SK-N-SH treated with all-trans-retinoic acid at 6 μM for 48 hours (cell line): ENCODE measurements at regions not wholly inside any gene's neighbourhood (a gene's known extent, or its start where the extent isn't known, plus 50 kb on each side); places are given as distances from the start of the nearest gene placed in this dataset.

Experiments used
- BACH2 ChIP-seq: fragments of 250-450 bp; sonication (Bioruptor Pico); IDR thresholded peaks from 2 replicates; pipeline ENCODE4 v1.9.0; 2021; ENCODE audit warnings: mild to moderate bottlenecking, borderline replicate concordance
- CSDC2 ChIP-seq: fragments of 250-450 bp; sonication (Bioruptor Pico); IDR thresholded peaks from 2 replicates; pipeline ENCODE4 v1.5.0; 2020; ENCODE audit warnings: mild to moderate bottlenecking, moderate library complexity
- ESRRG ChIP-seq: fragments of 250-450 bp; sonication (Bioruptor Pico); IDR thresholded peaks from 2 replicates; pipeline ENCODE4 v1.6.1; 2021; ENCODE audit warnings: mild to moderate bottlenecking
- GLIS3 ChIP-seq: fragments of 250-450 bp; sonication (Bioruptor Pico); IDR thresholded peaks from 2 replicates; pipeline ENCODE4 v1.5.0; 2020; ENCODE audit warnings: mild to moderate bottlenecking, moderate library complexity
- ISL1 ChIP-seq: fragments of 250-450 bp; sonication (Bioruptor Pico); IDR thresholded peaks from 2 replicates; pipeline ENCODE4 v2.1.2; 2022; ENCODE audit warnings: mild to moderate bottlenecking, moderate library complexity
- OSR1 ChIP-seq: fragments of 250-450 bp; sonication (Bioruptor Pico); IDR thresholded peaks from 2 replicates; pipeline ENCODE4 v1.8.0; 2022; ENCODE audit warnings: moderate library complexity, mild to moderate bottlenecking, inconsistent platforms
- PPARA ChIP-seq: fragments of 250-450 bp; sonication (Bioruptor Pico); IDR thresholded peaks from 2 replicates; pipeline ENCODE4 v1.5.0; 2020; ENCODE audit warnings: mild to moderate bottlenecking, borderline replicate concordance
- SNAI2 ChIP-seq: fragments of 250-450 bp; sonication (Bioruptor Pico); IDR thresholded peaks from 2 replicates; pipeline ENCODE4 v1.5.0; 2020; ENCODE audit warnings: mild to moderate bottlenecking, moderate library complexity
- ZFP30 ChIP-seq: fragments of 450-650 bp; formaldehyde crosslinking; IDR thresholded peaks from 2 replicates; pipeline ENCODE4 v1.5.0; 2022; ENCODE audit warnings: mild to moderate bottlenecking, moderate library complexity
- TF ChIP-seq, protein P1 (sequence below): fragments of 250-450 bp; sonication (Bioruptor Pico); IDR thresholded peaks from 2 replicates; pipeline ENCODE4 v1.8.0; 2020; ENCODE audit warnings: mild to moderate bottlenecking, moderate library complexity, borderline replicate concordance
- TF ChIP-seq, protein P2 (sequence below): fragments of 250-450 bp; sonication (Bioruptor Pico); IDR thresholded peaks from 2 replicates; pipeline ENCODE4 v1.5.1; 2021; ENCODE audit warnings: mild to moderate bottlenecking, moderate library complexity
- TF ChIP-seq, protein P3 (sequence below): fragments of 250-450 bp; sonication (Bioruptor Pico); IDR thresholded peaks from 2 replicates; pipeline ENCODE4 v1.5.1; 2020; ENCODE audit warnings: low read depth, mild to moderate bottlenecking, moderate library complexity
- TF ChIP-seq, protein P4 (sequence below): fragments of 250-450 bp; sonication (Bioruptor Pico); IDR thresholded peaks from 2 replicates; pipeline ENCODE4 v1.5.0; 2020; ENCODE audit warnings: mild to moderate bottlenecking, moderate library complexity

DNA sequence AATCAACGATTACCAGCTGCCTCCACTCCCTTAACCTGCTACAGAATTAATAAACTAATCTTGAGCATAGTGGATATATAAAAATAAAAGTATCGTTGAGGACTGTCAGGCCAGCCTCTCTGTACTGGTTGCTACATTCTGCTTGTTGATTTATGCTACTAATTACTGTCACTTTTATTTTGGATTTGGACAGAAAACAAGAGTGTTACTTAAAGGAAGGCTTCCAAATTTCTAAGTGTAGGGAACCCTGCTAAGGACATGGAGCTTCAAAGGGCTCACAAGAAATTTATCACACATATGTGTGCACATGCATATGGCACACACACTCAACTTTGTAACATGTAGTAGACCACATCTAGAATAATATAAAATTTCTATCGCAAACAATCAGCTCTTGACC lies 141.2 kb upstream of the ANKRD1 start:
- TF ChIP-seq CSDC2 (CRISPR knock-in tag): no peak
- TF ChIP-seq, protein P1, sequence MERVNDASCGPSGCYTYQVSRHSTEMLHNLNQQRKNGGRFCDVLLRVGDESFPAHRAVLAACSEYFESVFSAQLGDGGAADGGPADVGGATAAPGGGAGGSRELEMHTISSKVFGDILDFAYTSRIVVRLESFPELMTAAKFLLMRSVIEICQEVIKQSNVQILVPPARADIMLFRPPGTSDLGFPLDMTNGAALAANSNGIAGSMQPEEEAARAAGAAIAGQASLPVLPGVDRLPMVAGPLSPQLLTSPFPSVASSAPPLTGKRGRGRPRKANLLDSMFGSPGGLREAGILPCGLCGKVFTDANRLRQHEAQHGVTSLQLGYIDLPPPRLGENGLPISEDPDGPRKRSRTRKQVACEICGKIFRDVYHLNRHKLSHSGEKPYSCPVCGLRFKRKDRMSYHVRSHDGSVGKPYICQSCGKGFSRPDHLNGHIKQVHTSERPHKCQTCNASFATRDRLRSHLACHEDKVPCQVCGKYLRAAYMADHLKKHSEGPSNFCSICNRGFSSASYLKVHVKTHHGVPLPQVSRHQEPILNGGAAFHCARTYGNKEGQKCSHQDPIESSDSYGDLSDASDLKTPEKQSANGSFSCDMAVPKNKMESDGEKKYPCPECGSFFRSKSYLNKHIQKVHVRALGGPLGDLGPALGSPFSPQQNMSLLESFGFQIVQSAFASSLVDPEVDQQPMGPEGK (CRISPR knock-in tag): no peak
- no peak for TF ChIP-seq ZFP30 (CRISPR knock-in tag)
- TF ChIP-seq, protein P2, sequence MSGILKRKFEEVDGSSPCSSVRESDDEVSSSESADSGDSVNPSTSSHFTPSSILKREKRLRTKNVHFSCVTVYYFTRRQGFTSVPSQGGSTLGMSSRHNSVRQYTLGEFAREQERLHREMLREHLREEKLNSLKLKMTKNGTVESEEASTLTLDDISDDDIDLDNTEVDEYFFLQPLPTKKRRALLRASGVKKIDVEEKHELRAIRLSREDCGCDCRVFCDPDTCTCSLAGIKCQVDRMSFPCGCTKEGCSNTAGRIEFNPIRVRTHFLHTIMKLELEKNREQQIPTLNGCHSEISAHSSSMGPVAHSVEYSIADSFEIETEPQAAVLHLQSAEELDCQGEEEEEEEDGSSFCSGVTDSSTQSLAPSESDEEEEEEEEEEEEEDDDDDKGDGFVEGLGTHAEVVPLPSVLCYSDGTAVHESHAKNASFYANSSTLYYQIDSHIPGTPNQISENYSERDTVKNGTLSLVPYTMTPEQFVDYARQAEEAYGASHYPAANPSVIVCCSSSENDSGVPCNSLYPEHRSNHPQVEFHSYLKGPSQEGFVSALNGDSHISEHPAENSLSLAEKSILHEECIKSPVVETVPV: no peak
- TF ChIP-seq PPARA: no peak
- TF ChIP-seq, protein P3, sequence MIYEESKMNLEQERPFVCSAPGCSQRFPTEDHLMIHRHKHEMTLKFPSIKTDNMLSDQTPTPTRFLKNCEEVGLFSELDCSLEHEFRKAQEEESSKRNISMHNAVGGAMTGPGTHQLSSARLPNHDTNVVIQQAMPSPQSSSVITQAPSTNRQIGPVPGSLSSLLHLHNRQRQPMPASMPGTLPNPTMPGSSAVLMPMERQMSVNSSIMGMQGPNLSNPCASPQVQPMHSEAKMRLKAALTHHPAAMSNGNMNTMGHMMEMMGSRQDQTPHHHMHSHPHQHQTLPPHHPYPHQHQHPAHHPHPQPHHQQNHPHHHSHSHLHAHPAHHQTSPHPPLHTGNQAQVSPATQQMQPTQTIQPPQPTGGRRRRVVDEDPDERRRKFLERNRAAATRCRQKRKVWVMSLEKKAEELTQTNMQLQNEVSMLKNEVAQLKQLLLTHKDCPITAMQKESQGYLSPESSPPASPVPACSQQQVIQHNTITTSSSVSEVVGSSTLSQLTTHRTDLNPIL (CRISPR knock-in tag): no peak
- no peak for TF ChIP-seq SNAI2 (CRISPR knock-in tag)
- TF ChIP-seq OSR1 (CRISPR knock-in tag): no peak
- TF ChIP-seq BACH2 (CRISPR knock-in tag): no peak
- TF ChIP-seq, protein P4, sequence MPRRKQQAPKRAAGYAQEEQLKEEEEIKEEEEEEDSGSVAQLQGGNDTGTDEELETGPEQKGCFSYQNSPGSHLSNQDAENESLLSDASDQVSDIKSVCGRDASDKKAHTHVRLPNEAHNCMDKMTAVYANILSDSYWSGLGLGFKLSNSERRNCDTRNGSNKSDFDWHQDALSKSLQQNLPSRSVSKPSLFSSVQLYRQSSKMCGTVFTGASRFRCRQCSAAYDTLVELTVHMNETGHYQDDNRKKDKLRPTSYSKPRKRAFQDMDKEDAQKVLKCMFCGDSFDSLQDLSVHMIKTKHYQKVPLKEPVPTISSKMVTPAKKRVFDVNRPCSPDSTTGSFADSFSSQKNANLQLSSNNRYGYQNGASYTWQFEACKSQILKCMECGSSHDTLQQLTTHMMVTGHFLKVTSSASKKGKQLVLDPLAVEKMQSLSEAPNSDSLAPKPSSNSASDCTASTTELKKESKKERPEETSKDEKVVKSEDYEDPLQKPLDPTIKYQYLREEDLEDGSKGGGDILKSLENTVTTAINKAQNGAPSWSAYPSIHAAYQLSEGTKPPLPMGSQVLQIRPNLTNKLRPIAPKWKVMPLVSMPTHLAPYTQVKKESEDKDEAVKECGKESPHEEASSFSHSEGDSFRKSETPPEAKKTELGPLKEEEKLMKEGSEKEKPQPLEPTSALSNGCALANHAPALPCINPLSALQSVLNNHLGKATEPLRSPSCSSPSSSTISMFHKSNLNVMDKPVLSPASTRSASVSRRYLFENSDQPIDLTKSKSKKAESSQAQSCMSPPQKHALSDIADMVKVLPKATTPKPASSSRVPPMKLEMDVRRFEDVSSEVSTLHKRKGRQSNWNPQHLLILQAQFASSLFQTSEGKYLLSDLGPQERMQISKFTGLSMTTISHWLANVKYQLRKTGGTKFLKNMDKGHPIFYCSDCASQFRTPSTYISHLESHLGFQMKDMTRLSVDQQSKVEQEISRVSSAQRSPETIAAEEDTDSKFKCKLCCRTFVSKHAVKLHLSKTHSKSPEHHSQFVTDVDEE: no peak
- no peak for TF ChIP-seq ESRRG (CRISPR knock-in tag)
- TF ChIP-seq GLIS3 (CRISPR knock-in tag): no peak
- no peak for TF ChIP-seq ISL1 (CRISPR knock-in tag)
